Small intestine (tissue), 7 donors: ENCODE measurements at regions not wholly inside any gene's neighbourhood (a gene's known extent, or its start where the extent isn't known, plus 50 kb on each side); places are given as distances from the start of the nearest gene placed in this dataset.

Experiments used
- DNase-seq, 2 donors: peaks; one replicate each; pipeline versions ENCODE4 v3.0.0 to v3.0.0-alpha.2; 2013
- FAIRE-seq: peaks from 2 replicates; lab custom pipeline; 2012; peaks lifted over from hg19 to GRCh38; lab: Jason Lieb, UNC
- H3K27ac ChIP-seq, 3 donors: one replicate each; pipeline ENCODE4 v1.5.1; 2013; ENCODE audit warnings: low read length in 2 of 3, mild to moderate bottlenecking in 2 of 3, control low read depth in 1 of 3, inconsistent platforms in 1 of 3, low read depth in 1 of 3, moderate library complexity in 1 of 3
- H3K27me3 ChIP-seq, 3 donors: one replicate each; pipeline ENCODE4 v1.6.1; 2013; ENCODE audit warnings: low read length in 3 of 3, inconsistent platforms in 1 of 3; ENCODE audit not compliant: control insufficient read depth in 3 of 3, insufficient read depth in 3 of 3
- H3K36me3 ChIP-seq, 3 donors: one replicate each; pipeline ENCODE4 v1.6.1; 2013; ENCODE audit warnings: low read length in 3 of 3, inconsistent platforms in 1 of 3, low read depth in 1 of 3, mild to moderate bottlenecking in 1 of 3, moderate library complexity in 1 of 3; ENCODE audit not compliant: control insufficient read depth in 3 of 3, insufficient read depth in 2 of 3
- H3K4me1 ChIP-seq, 3 donors: one replicate each; pipeline ENCODE4 v1.6.1; 2013; ENCODE audit warnings: low read length in 2 of 3, inconsistent platforms in 1 of 3, low read depth in 1 of 3, mild to moderate bottlenecking in 1 of 3, moderate library complexity in 1 of 3; ENCODE audit not compliant: control insufficient read depth in 3 of 3, insufficient read depth in 2 of 3
- H3K4me3 ChIP-seq, 3 donors: one replicate each; pipeline ENCODE4 v1.5.1; 2013; ENCODE audit warnings: low read length in 3 of 3, control low read depth in 1 of 3, inconsistent platforms in 1 of 3, low read depth in 1 of 3, mild to moderate bottlenecking in 1 of 3, moderate library complexity in 1 of 3
- H3K9me3 ChIP-seq, 2 donors: one replicate each; pipeline ENCODE4 v1.6.1; 2013; ENCODE audit warnings: low read depth in 1 of 2, low read length in 1 of 2; ENCODE audit not compliant: control insufficient read depth in 2 of 2, insufficient read depth in 1 of 2
- WGBS, 3 donors: extraction: QIAGEN DNeasy Blood & Tissue Kit; methylation state at CpG; one replicate each; pipeline ENCODE4 v1.1.7; 2013; 5-methylcytosine and 5-hydroxymethylcytosine counted together
- donor health status: healthy with polysubstance abuse.
- donor health status: control.
- donor health status: control.
- donor health status: Bipolar disorder and iron deficiency.
- donor health status: healthy.

DNA sequence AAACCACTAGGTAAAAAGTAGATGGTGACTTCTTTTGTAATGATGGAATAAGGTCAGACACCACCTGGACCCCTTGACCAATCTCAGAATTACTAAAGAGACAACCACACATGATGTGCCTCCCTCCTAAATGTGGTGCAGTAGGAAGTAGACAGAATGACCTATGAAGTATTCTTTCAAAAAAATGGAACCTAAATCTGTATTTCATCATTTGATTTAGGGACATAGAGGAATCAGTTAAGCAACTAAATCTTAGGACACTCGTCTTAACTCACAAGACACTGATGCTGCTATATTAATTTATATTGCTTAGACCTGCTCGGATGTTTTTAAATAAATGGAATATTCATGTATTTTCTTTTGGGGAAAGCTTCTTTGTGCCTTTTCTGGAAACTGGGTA is 80.9 kb upstream of the IRF2BP2 start:
- WGBS, 3 donors = 90 to 93% (median 91%) methylated on average over 2 of the region's 2 CpGs
- Histone ChIP-seq H3K4me1 (no peaks in the 10 kb centered on the region), H3K4me3 (no peak overlapping the region), H3K9me3 (no peaks in the 10 kb centered on the region), H3K36me3 (no peaks in the 10 kb centered on the region), H3K27ac (no peak overlapping the region), H3K27me3 (no peaks in the 10 kb centered on the region)
- no peak for DNase-seq
- no peak for FAIRE-seq

DNA sequence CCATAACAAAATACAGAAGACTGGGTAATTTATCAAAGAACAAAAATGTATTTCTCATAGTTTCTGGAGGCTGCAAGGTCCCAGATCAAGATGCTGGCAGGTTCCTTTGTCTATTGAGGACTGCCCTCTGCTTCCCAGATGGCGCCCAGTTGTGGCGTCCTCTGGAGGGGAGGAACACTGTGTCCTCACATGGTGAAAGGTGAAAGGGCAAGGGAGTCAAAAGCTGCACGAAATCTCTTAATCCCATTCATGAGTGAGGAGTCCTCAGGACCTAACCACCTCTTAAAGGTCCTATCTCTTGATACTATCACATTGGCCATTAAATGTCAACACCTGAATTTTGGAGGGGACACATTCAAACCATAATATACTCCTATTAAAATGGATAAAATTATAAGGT is 79.3 kb upstream of the IRF2BP2 start:
- no peak overlapping the region for H3K27ac ChIP-seq
- WGBS, 3 donors = 85 to 95% (median 87%) methylated on average over 3 of the region's 3 CpGs
- FAIRE-seq = no peak
- no peaks in the 10 kb centered on the region for H3K36me3 ChIP-seq
- H3K27me3 ChIP-seq = no peaks in the 10 kb centered on the region
- no peak for DNase-seq
- H3K4me1 ChIP-seq = no peaks in the 10 kb centered on the region
- no peak overlapping the region for H3K4me3 ChIP-seq
- H3K9me3 ChIP-seq = no peaks in the 10 kb centered on the region

DNA sequence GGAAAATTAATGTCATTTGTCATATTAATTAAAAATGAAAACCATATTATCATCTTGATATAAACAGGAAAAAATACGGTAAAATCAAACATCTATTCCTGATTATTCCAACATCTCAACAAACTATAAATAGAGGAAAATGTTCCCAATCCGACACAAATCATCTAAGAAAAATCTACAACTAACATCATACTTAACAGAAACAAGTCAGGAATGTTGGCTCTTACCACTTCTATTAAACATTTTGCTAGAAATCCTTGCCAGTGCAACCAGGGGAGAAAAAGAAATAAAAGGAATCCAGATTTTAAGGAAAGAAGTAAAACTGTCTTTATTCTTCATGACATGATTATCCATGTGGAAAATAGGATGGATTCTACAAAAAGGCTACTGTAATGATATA is 77.0 kb upstream of the IRF2BP2 start:
- DNase-seq = no peak
- no peak for FAIRE-seq
- Histone ChIP-seq H3K4me3 (no peak overlapping the region), H3K9me3 (no peaks in the 10 kb centered on the region), H3K27ac (no peak overlapping the region), H3K36me3 (no peaks in the 10 kb centered on the region), H3K4me1 (peaks cover 0 to 5% (median 0%) of the 10 kb centered on the region in 3 donors), H3K27me3 (no peaks in the 10 kb centered on the region)
- WGBS, 3 donors = 74 to 94% (median 86%) methylated on average over 2 of the region's 2 CpGs

DNA sequence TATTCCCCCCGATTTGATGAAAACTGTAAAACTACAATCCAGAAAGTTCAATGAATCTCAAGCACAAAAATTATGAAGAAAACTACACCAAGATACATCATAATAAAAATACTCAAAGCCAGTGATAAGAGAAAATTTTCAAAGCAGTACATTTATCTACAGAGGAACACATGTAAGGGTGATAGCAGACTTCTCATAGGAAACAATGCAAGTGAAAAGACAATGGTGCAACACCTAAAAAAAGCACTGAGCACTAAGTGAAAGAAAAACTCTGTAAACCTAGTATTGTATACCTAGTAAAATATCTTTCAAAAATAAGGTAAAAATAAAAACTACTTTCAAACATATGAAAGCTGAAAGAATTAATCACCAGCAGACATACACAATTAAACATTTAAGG is 76.1 kb upstream of the IRF2BP2 start:
- Histone ChIP-seq H3K36me3 (no peaks in the 10 kb centered on the region), H3K27me3 (no peaks in the 10 kb centered on the region), H3K9me3 (no peaks in the 10 kb centered on the region), H3K27ac (no peak overlapping the region), H3K4me1 (peaks cover 0 to 5% (median 0%) of the 10 kb centered on the region in 3 donors), H3K4me3 (no peak overlapping the region)
- no peak for DNase-seq
- WGBS, 3 donors = 97 to 100% (median 98%) methylated on average over 1 of the region's 1 CpG
- no peak for FAIRE-seq

GRCh38 chr1:234684856-234685255 is 74.9 kb upstream of the IRF2BP2 start:
- Histone ChIP-seq H3K4me1 (peaks cover 0 to 5% (median 0%) of the 10 kb centered on the region in 3 donors), H3K9me3 (no peaks in the 10 kb centered on the region), H3K4me3 (no peak overlapping the region), H3K36me3 (no peaks in the 10 kb centered on the region), H3K27ac (no peak overlapping the region), H3K27me3 (no peaks in the 10 kb centered on the region)
- DNase-seq = no peak
- 96 to 98% (median 97%) methylated on average over 2 of the region's 2 CpGs for WGBS, 3 donors
- FAIRE-seq = no peak

- Histone ChIP-seq H3K4me1 (peaks cover 0 to 5% (median 0%) of the 10 kb centered on the region in 3 donors), H3K27me3 (no peaks in the 10 kb centered on the region), H3K36me3 (no peaks in the 10 kb centered on the region), H3K4me3 (no peak overlapping the region), H3K9me3 (no peaks in the 10 kb centered on the region), H3K27ac (peak overlapping the region in 2 of 3 donors; percentile 11 to 49)
- DNase-seq = peak; percentile 73 to 91
- 66 to 81% (median 76%) methylated on average over 10 of the region's 10 CpGs for WGBS, 3 donors
- no peak for FAIRE-seq
Observed at GRCh38 chr1:234683861-234684632, 74.1 kb upstream of the IRF2BP2 start.

DNA sequence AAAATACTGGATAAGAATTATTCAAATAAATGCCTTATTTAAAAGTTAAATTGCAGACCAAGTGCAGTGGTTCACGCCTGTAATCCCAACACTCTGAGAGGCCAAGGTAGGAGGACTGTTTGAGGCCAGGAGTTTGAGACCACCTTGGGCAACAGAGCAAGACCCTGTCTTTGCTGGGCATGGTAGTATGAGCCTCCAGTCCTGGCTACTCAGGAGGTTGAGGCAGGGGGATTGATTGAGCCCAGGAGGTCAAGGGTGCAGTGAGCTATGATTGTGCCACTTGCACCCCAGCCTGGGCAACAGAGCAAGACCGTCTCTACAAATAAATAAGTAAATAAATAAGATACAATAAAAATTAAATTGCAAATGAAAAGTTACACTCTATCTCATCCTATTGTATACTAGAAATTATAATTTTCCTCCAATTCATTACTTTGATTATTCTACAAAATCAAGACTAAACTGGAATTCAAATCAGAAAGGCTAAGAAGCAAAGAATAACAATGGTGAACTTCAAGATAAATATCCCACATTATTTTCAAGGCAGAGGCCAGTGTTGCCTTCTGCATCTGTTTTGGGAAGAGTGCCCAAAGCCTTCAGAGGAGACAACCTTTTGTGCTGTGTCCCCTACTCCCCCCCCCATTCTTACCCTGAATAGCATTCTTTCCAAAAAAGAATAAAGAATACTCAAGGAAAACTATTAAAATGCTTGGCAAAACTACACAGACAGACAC is 73.3 kb upstream of the IRF2BP2 start:
- Histone ChIP-seq H3K4me1 (peaks cover 0 to 5% (median 0%) of the 10 kb centered on the region in 3 donors), H3K4me3 (no peak overlapping the region), H3K27me3 (no peaks in the 10 kb centered on the region), H3K27ac (peak overlapping the region in 1 of 3 donors; percentile 11), H3K36me3 (no peaks in the 10 kb centered on the region), H3K9me3 (no peaks in the 10 kb centered on the region)
- FAIRE-seq (no peak), DNase-seq (no peak)
- WGBS, 3 donors = 69 to 91% (median 85%) methylated on average over 2 of the region's 2 CpGs

GRCh38 chr1:234681990-234682389 is 72.0 kb upstream of the IRF2BP2 start:
- no peak overlapping the region for H3K27ac ChIP-seq
- H3K36me3 ChIP-seq = no peaks in the 10 kb centered on the region
- 93 to 97% (median 95%) methylated on average over 2 of the region's 2 CpGs for WGBS, 3 donors
- DNase-seq = no peak
- FAIRE-seq = no peak
- no peaks in the 10 kb centered on the region for H3K9me3 ChIP-seq
- H3K4me1 ChIP-seq = peaks cover 0 to 5% (median 0%) of the 10 kb centered on the region in 3 donors
- H3K27me3 ChIP-seq = no peaks in the 10 kb centered on the region
- no peak overlapping the region for H3K4me3 ChIP-seq
